ENCODE measurements at regions not wholly inside any gene's neighbourhood (a gene's known extent, or its start where the extent isn't known, plus 50 kb on each side); places are given as distances from the start of the nearest gene placed in this dataset.

DNA sequence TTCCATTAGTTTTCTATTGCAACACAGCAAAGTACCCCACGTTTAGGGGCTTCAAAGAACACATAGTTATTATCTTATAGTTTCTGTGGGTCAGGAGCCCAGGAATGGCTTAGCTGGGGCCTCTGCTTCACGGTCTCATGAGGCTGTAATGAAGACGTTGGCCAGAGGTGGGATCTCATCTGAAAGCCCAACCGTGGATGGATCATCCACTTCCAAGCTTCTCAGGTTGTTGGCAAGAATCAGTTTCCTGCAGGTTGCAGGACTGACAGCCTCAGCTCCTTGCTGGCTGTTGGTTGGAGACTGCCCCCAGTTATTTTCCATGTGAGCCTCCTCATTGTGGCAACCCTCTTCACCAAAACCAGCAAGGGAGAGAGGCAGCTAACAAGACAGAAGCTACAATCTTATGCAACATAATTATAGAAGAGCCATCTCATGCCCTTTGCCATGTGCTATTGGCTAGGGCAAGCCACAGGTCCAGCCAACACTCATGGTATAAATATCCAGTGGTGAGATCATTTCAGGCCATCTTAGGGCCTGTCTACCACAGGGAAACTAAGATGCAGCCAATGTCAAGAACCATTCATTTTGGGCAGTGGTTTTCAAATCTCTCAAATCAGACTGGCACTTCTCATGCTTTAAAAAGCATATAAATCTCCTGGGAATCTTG lies 452.4 kb downstream of the MED13L start:
- Histone ChIP-seq H3K9me3 (ENCODE audit: low read depth) (no peaks in the 10 kb centered on the region), H3K27me3 (peaks cover 4% of the 10 kb centered on the region), H3K4me3 (no peak overlapping the region), H3K27ac (no peak overlapping the region), H3K4me1 (ENCODE audit: low read depth) (no peaks in the 10 kb centered on the region), H3K36me3 (no peaks in the 10 kb centered on the region)
- no peak for DNase-seq (ENCODE audit: low read depth in 1 of 2, low spot score in 1 of 2)
- TF ChIP-seq, protein P1, sequence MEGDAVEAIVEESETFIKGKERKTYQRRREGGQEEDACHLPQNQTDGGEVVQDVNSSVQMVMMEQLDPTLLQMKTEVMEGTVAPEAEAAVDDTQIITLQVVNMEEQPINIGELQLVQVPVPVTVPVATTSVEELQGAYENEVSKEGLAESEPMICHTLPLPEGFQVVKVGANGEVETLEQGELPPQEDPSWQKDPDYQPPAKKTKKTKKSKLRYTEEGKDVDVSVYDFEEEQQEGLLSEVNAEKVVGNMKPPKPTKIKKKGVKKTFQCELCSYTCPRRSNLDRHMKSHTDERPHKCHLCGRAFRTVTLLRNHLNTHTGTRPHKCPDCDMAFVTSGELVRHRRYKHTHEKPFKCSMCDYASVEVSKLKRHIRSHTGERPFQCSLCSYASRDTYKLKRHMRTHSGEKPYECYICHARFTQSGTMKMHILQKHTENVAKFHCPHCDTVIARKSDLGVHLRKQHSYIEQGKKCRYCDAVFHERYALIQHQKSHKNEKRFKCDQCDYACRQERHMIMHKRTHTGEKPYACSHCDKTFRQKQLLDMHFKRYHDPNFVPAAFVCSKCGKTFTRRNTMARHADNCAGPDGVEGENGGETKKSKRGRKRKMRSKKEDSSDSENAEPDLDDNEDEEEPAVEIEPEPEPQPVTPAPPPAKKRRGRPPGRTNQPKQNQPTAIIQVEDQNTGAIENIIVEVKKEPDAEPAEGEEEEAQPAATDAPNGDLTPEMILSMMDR (IDR thresholded peaks at IDR 0.05; ENCODE audit: low read depth, low read length) = no peak

DNA sequence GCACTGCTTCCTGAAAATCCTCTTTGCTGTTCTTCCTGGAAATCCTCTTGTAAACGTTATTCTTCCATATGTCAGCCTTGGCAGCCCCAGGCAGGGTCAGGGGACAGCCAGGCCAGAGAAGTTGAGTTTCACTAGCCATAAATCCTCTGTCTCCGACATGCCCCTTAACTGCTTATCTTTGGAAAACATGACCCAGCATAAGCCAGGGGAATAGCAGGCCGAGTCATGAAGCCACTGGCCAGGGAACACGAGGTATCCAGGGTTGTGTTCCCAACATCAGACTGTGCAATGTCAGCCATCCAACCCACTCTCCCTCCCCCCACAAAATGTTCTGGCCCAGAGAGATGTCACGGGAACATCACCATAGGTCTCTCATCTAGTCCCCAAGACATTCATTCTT lies 453.9 kb downstream of the MED13L start:
- DNase-seq (ENCODE audit: low read depth in 1 of 2, low spot score in 1 of 2) = no peak
- Histone ChIP-seq H3K36me3 (no peaks in the 10 kb centered on the region), H3K4me1 (ENCODE audit: low read depth) (no peaks in the 10 kb centered on the region), H3K27me3 (no peaks in the 10 kb centered on the region), H3K4me3 (no peak overlapping the region), H3K9me3 (ENCODE audit: low read depth) (no peaks in the 10 kb centered on the region), H3K27ac (no peak overlapping the region)
- TF ChIP-seq, protein P1 (IDR thresholded peaks at IDR 0.05; ENCODE audit: low read depth, low read length) = no peak

DNA sequence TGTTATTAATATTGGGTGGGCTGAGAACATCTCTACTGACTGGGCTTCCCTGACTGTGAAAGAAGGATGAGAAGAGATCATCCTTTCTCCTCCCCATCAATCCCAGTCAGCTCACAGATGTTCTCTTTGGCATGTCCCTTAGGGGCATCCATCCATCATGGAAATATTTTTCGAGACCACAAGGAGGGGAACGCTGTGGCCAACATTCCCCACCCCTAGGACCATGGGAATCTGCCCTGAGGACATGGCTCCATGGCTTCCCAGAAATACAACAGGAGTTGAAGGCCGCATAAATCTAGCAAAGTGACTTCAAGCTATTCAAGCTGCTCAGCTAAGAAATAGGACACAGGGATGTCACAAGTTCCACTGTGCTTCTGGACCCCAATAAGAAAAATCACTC lies 456.8 kb downstream of the MED13L start:
- Histone ChIP-seq H3K4me3 (no peak overlapping the region), H3K36me3 (no peaks in the 10 kb centered on the region), H3K27me3 (no peaks in the 10 kb centered on the region), H3K9me3 (ENCODE audit: low read depth) (no peaks in the 10 kb centered on the region), H3K27ac (no peak overlapping the region), H3K4me1 (ENCODE audit: low read depth) (no peaks in the 10 kb centered on the region)
- no peak for DNase-seq (ENCODE audit: low read depth in 1 of 2, low spot score in 1 of 2)
- TF ChIP-seq, protein P1 (IDR thresholded peaks at IDR 0.05; ENCODE audit: low read depth, low read length) = no peak

DNA sequence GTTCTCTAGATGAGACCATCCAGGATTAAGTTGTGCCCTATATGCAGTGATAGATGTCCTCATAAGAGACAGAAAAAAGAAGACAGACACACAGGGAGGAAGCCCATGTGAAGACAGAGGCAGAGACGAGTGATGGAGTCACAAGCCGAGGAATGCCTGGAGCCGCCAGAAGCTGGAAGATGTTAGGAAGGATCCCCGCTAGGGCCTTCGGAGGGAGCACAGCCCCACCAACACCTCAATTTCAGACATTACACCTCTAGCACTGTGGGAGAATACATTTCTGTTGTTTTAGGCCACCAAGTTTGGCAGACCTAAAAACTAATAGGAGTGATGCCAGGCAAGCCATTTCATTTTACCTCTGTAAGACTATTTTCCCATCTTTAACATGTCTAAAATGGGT lies 458.5 kb downstream of the MED13L start:
- Histone ChIP-seq H3K9me3 (ENCODE audit: low read depth) (no peaks in the 10 kb centered on the region), H3K4me1 (ENCODE audit: low read depth) (no peaks in the 10 kb centered on the region), H3K36me3 (no peaks in the 10 kb centered on the region), H3K4me3 (no peak overlapping the region), H3K27ac (no peak overlapping the region), H3K27me3 (no peaks in the 10 kb centered on the region)
- TF ChIP-seq, protein P1 (IDR thresholded peaks at IDR 0.05; ENCODE audit: low read depth, low read length) = no peak
- no peak for DNase-seq (ENCODE audit: low read depth in 1 of 2, low spot score in 1 of 2)

DNA sequence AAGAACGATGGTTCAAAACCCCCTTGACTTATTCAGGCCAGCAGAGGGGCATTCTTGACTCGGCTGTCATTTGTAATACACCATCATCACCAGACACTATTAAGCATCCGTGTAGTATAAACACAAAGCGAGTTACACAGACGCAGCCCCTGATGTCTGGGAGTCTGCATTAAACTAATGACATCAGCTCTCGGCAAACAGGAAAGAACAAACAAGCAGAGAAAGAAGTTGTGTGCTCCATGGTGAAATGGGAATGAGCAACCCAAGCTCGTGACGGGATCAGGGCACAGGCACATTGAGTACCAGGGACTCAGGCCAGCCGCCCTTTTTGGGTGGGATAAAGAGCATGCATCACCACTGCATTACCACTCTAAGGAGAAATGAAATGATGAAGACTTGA lies 460.1 kb downstream of the MED13L start:
- DNase-seq (ENCODE audit: low read depth in 1 of 2, low spot score in 1 of 2) = no peak
- H3K4me1 ChIP-seq (ENCODE audit: low read depth) = no peaks in the 10 kb centered on the region
- no peaks in the 10 kb centered on the region for H3K36me3 ChIP-seq
- TF ChIP-seq, protein P1 (IDR thresholded peaks at IDR 0.05; ENCODE audit: low read depth, low read length) = no peak
- H3K27ac ChIP-seq = no peak overlapping the region
- H3K27me3 ChIP-seq = no peaks in the 10 kb centered on the region
- H3K4me3 ChIP-seq = no peak overlapping the region
- H3K9me3 ChIP-seq (ENCODE audit: low read depth) = no peaks in the 10 kb centered on the region
